Skin of body (tissue), 1 donor: ENCODE measurements at regions not wholly inside any gene's neighbourhood (a gene's known extent, or its start where the extent isn't known, plus 50 kb on each side); places are given as distances from the start of the nearest gene placed in this dataset.
A peak's percentile ranks its signal among the peaks of the same experiment; 100 is the strongest.
"Not testable (repeated sequence)": the region's sequence is repeated elsewhere in the genome, so short reads cannot be mapped to it uniquely, and the experiment has no call there.

Source experiments
- DNase-seq: peaks from one replicate; lab custom pipeline; 2025; lab: John Stamatoyannopoulos, UW

- no peak for DNase-seq
These were observed 471.0 kb upstream of the MEF2C start for GRCh38 chr5:89353837-89354551.

GRCh38 chr5:89351975-89352374 lies 469.0 kb upstream of the MEF2C start:
- no peak for DNase-seq

GRCh38 chr5:89351222-89351621 lies 468.2 kb upstream of the MEF2C start:
- DNase-seq, result peak; percentile 11

- DNase-seq, result no peak
These were observed 467.7 kb upstream of the MEF2C start for GRCh38 chr5:89350684-89351083.

GRCh38 chr5:89349246-89349980 lies 466.4 kb upstream of the MEF2C start:
- no peak for DNase-seq

- no peak for DNase-seq
These were observed 463.6 kb upstream of the MEF2C start for GRCh38 chr5:89346573-89346972.

- DNase-seq, result no peak
These were observed 460.7 kb upstream of the MEF2C start for GRCh38 chr5:89343666-89344065.

GRCh38 chr5:89342106-89342876 lies 459.3 kb upstream of the MEF2C start:
- DNase-seq, result no peak

- DNase-seq, result no peak
These were observed 456.0 kb upstream of the MEF2C start for GRCh38 chr5:89338935-89339334.

GRCh38 chr5:89336111-89336510 lies 453.1 kb upstream of the MEF2C start:
- DNase-seq, result no peak

GRCh38 chr5:89330140-89330539 lies 447.2 kb upstream of the MEF2C start:
- DNase-seq, result no peak

GRCh38 chr5:89327608-89328007 lies 444.6 kb upstream of the MEF2C start:
- no peak for DNase-seq

- DNase-seq, result no peak
These were observed 442.0 kb upstream of the MEF2C start for GRCh38 chr5:89324990-89325389.

GRCh38 chr5:89320421-89321277 lies 437.7 kb upstream of the MEF2C start:
- no peak for DNase-seq

- DNase-seq, result not testable (repeated sequence)
These were observed 434.9 kb upstream of the MEF2C start for GRCh38 chr5:89317838-89318237.

- no peak for DNase-seq
These were observed 432.5 kb upstream of the MEF2C start for GRCh38 chr5:89315286-89316100.

GRCh38 chr5:89313804-89314588 lies 431.0 kb upstream of the MEF2C start:
- no peak for DNase-seq

GRCh38 chr5:89313044-89313443 lies 430.1 kb upstream of the MEF2C start:
- no peak for DNase-seq

- DNase-seq, result no peak
These were observed 426.3 kb upstream of the MEF2C start for GRCh38 chr5:89309268-89309667.

GRCh38 chr5:89308606-89309040 lies 425.6 kb upstream of the MEF2C start:
- DNase-seq, result no peak
